Neutrophil (primary cell): ENCODE measurements at regions not wholly inside any gene's neighbourhood (a gene's known extent, or its start where the extent isn't known, plus 50 kb on each side); places are given as distances from the start of the nearest gene placed in this dataset.
"Not testable (repeated sequence)": the region's sequence is repeated elsewhere in the genome, so short reads cannot be mapped to it uniquely, and the experiment has no call there.

ENCODE experiments used
- H3K27ac ChIP-seq: fragments of 200-600 bp; sonication (generic); 2 replicates; pipeline ENCODE4 v1.5.1; 2016; ENCODE audit warnings: mild to moderate bottlenecking, moderate library complexity
- H3K27me3 ChIP-seq: fragments of 200-600 bp; sonication (generic); 2 replicates; pipeline ENCODE4 v1.6.0; 2016; ENCODE audit warnings: mild to moderate bottlenecking
- H3K36me3 ChIP-seq: fragments of 200-600 bp; sonication (generic); 2 replicates; pipeline ENCODE4 v1.5.1; 2017
- H3K4me1 ChIP-seq, 2 experiments: fragments of 200-600 bp in 1 of 2; sonication (generic) in 1 of 2; 1 replicate in 1 of 2; 2 replicates in 1 of 2; pipeline versions ENCODE4 v1.5.1 to v1.6.1; 2013 to 2016; ENCODE audit warnings: low read depth in 1 of 2, low read length in 1 of 2, mild to moderate bottlenecking in 1 of 2, moderate library complexity in 1 of 2; ENCODE audit not compliant: control insufficient read depth in 1 of 2, insufficient read depth in 1 of 2
- H3K4me3 ChIP-seq, 2 experiments: fragments of 200-600 bp in 1 of 2; sonication (generic) in 1 of 2; 1 replicate in 1 of 2; 2 replicates in 1 of 2; pipeline ENCODE4 v1.5.1; 2013 to 2016; ENCODE audit warnings: low read depth in 1 of 2, low read length in 1 of 2, mild to moderate bottlenecking in 1 of 2, moderate library complexity in 1 of 2
- H3K9me3 ChIP-seq: fragments of 200-600 bp; sonication (generic); 2 replicates; pipeline ENCODE4 v1.5.1; 2016
- TF ChIP-seq, protein P1 (sequence below): fragments of 200-600 bp; sonication (generic); IDR thresholded peaks from 2 replicates; pipeline ENCODE4 v1.5.1; 2016; ENCODE audit warnings: antibody characterized with exemption

DNA sequence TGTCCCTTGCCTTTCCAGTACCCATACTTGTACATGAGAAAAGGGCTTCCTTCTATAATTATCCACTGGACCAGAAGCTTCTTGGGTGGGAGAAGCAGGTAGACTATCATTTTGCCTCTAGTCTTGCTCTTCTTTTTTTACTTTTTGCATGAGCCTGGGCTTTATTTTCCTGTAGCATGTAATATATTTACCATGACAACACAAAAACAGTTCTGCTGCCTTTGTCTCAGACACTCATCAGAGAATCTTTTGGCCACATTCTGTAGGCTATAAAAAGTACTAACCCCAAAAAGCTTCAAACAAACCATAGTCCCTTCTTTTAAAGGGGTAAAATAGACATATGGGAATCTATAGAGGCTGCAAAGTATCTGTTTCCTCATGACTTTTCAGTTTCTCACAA is 339.2 kb upstream of the PIK3R1 start:
- H3K9me3 ChIP-seq = no peaks in the 10 kb centered on the region
- H3K27me3 ChIP-seq = no peaks in the 10 kb centered on the region
- H3K36me3 ChIP-seq = no peaks in the 10 kb centered on the region
- TF ChIP-seq, protein P1, sequence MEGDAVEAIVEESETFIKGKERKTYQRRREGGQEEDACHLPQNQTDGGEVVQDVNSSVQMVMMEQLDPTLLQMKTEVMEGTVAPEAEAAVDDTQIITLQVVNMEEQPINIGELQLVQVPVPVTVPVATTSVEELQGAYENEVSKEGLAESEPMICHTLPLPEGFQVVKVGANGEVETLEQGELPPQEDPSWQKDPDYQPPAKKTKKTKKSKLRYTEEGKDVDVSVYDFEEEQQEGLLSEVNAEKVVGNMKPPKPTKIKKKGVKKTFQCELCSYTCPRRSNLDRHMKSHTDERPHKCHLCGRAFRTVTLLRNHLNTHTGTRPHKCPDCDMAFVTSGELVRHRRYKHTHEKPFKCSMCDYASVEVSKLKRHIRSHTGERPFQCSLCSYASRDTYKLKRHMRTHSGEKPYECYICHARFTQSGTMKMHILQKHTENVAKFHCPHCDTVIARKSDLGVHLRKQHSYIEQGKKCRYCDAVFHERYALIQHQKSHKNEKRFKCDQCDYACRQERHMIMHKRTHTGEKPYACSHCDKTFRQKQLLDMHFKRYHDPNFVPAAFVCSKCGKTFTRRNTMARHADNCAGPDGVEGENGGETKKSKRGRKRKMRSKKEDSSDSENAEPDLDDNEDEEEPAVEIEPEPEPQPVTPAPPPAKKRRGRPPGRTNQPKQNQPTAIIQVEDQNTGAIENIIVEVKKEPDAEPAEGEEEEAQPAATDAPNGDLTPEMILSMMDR = no peak
- H3K27ac ChIP-seq = no peak overlapping the region
- no peaks in the 10 kb centered on the region for H3K4me1 ChIP-seq
- no peak overlapping the region for H3K4me3 ChIP-seq

- TF ChIP-seq, protein P1 = no peak
- Histone ChIP-seq H3K27ac (no peak overlapping the region), H3K27me3 (no peaks in the 10 kb centered on the region), H3K36me3 (no peaks in the 10 kb centered on the region), H3K4me3 (no peak overlapping the region), H3K9me3 (no peaks in the 10 kb centered on the region), H3K4me1 (no peaks in the 10 kb centered on the region)
Measured at GRCh38 chr5:67875601-67876000, 340.0 kb upstream of the PIK3R1 start.

DNA sequence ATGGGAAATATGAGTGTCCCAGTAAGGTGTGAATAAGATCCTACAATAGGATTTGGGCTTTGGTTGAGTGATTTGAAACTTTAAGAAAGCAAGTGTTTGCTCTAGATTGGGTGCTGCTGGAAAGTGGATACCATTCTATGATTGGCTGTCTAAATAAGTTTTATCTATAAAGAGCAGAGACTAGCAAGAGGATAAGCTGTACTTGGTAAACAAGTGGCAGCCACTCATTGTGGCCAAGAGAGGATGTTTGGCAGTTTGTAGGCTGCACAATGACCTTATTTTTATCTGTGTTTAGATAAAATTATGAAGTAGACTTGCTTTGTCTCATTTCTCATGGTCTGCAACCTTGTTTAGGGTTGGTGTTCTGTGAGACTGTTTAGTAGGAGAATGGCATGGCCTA is 341.6 kb upstream of the PIK3R1 start:
- TF ChIP-seq, protein P1 = no peak

DNA sequence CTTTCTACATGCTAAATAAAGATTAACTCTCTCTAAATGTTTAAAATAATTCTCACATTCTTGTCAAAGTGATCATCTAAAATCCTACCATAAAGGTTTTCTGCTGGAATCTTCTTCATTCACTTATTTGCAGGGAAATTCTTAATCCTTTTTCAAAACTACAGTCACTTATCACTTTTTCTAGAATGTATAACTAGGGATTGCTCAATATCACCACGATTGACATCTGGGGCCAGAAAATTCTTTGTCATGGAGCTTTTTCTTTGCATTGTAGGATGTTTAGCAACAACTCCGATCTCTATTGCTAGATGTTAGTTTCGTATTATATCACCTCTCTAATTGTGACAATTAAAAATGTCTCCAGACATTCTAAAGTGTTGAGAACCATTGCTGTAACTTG is 344.9 kb upstream of the PIK3R1 start:
- H3K9me3 ChIP-seq = no peaks in the 10 kb centered on the region
- H3K4me1 ChIP-seq = no peaks in the 10 kb centered on the region
- H3K27ac ChIP-seq = no peak overlapping the region
- H3K36me3 ChIP-seq = no peaks in the 10 kb centered on the region
- H3K4me3 ChIP-seq = no peak overlapping the region
- TF ChIP-seq, protein P1 = no peak
- no peaks in the 10 kb centered on the region for H3K27me3 ChIP-seq

More for the DNA sequence above, 341.6 kb upstream of the PIK3R1 start:
- no peaks in the 10 kb centered on the region for H3K4me1 ChIP-seq
- H3K4me3 ChIP-seq = no peak overlapping the region
- H3K36me3 ChIP-seq = no peaks in the 10 kb centered on the region
- H3K9me3 ChIP-seq = no peaks in the 10 kb centered on the region
- no peaks in the 10 kb centered on the region for H3K27me3 ChIP-seq
- no peak overlapping the region for H3K27ac ChIP-seq

GRCh38 chr5:67864335-67864734 is 351.2 kb upstream of the PIK3R1 start:
- H3K27me3 ChIP-seq, H3K27ac ChIP-seq, H3K9me3 ChIP-seq, H3K4me3 ChIP-seq, H3K36me3 ChIP-seq, H3K4me1 ChIP-seq: not testable (repeated sequence)

- H3K9me3 ChIP-seq = no peaks in the 10 kb centered on the region
- no peaks in the 10 kb centered on the region for H3K27me3 ChIP-seq
- H3K36me3 ChIP-seq = no peaks in the 10 kb centered on the region
- H3K4me1 ChIP-seq = no peaks in the 10 kb centered on the region
- no peak overlapping the region for H3K4me3 ChIP-seq
- TF ChIP-seq, protein P1 = no peak
- H3K27ac ChIP-seq = no peak overlapping the region
Measured at GRCh38 chr5:67858471-67859031, 357.0 kb upstream of the PIK3R1 start.
